ENCODE measurements at regions not wholly inside any gene's neighbourhood (a gene's known extent, or its start where the extent isn't known, plus 50 kb on each side); places are given as distances from the start of the nearest gene placed in this dataset.

GRCh38 chr22:46090631-46091201 lies 59.6 kb upstream of the PPARA start:
- DNase-seq (ENCODE audit: low read depth): no peak

GRCh38 chr22:46091277-46091977 lies 58.9 kb upstream of the PPARA start:
- DNase-seq (ENCODE audit: low read depth): no peak

GRCh38 chr22:46092011-46092410 lies 58.3 kb upstream of the PPARA start:
- no peak for DNase-seq (ENCODE audit: low read depth)

- no peak for DNase-seq (ENCODE audit: low read depth)
Measured at GRCh38 chr22:46092670-46093410, 57.5 kb upstream of the PPARA start.

GRCh38 chr22:46093796-46094195 lies 56.5 kb upstream of the PPARA start:
- DNase-seq (ENCODE audit: low read depth): no peak

- DNase-seq (ENCODE audit: low read depth): no peak
Measured at GRCh38 chr22:46094676-46095075, 55.6 kb upstream of the PPARA start.

- no peak for DNase-seq (ENCODE audit: low read depth)
Measured at GRCh38 chr22:46096051-46096450, 54.3 kb upstream of the PPARA start.

GRCh38 chr22:46096706-46097230 lies 53.6 kb upstream of the PPARA start:
- no peak for DNase-seq (ENCODE audit: low read depth)

GRCh38 chr22:46097268-46097900 lies 52.9 kb upstream of the PPARA start:
- no peak for DNase-seq (ENCODE audit: low read depth)

GRCh38 chr22:46098525-46099475 lies 51.5 kb upstream of the PPARA start:
- DNase-seq (ENCODE audit: low read depth): no peak

GRCh38 chr22:46099740-46100139 lies 50.6 kb upstream of the PPARA start:
- DNase-seq (ENCODE audit: low read depth): no peak

GRCh38 chr22:46100401-46101105 lies 49.8 kb upstream of the PPARA start:
- DNase-seq (ENCODE audit: low read depth): no peak

Data from stimulated activated CD8-positive, alpha-beta memory T cell treated with anti-CD3 and anti-CD28 coated beads, Interleukin-12 subunit alpha, Interleukin-12 subunit beta, amount 100 ng/mL, for 4 hours (primary cell).